Neuronal stem cell (in vitro differentiated cells): ENCODE measurements at regions not wholly inside any gene's neighbourhood (a gene's known extent, or its start where the extent isn't known, plus 50 kb on each side); places are given as distances from the start of the nearest gene placed in this dataset.

Experiments
- DNase-seq: peaks from one replicate; pipeline ENCODE4 v3.0.0-alpha.2; 2013; ENCODE audit warnings: low spot score
- H2AFZ ChIP-seq: one replicate; pipeline ENCODE4 v1.6.1; 2013; ENCODE audit warnings: mild to moderate bottlenecking, low read length, inconsistent platforms
- H2AK5ac ChIP-seq: 2 replicates; pipeline ENCODE4 v1.6.1; 2013; ENCODE audit warnings: low read depth, mild to moderate bottlenecking, inconsistent platforms, low read length, moderate library complexity, mixed read lengths
- H2BK120ac ChIP-seq: 2 replicates; pipeline ENCODE4 v1.6.1; 2013; ENCODE audit warnings: low read depth, mild to moderate bottlenecking, inconsistent platforms, low read length, moderate library complexity, mixed read lengths
- H2BK12ac ChIP-seq: one replicate; pipeline ENCODE4 v1.6.1; 2013; ENCODE audit warnings: low read length, inconsistent platforms
- H2BK15ac ChIP-seq: 2 replicates; pipeline ENCODE4 v1.6.1; 2013; ENCODE audit warnings: mild to moderate bottlenecking, low read length, inconsistent platforms, mixed read lengths
- H2BK5ac ChIP-seq: one replicate; pipeline ENCODE4 v1.6.1; 2013; ENCODE audit warnings: inconsistent platforms, mild to moderate bottlenecking, low read length, moderate library complexity
- H3K14ac ChIP-seq: one replicate; pipeline ENCODE4 v1.6.1; 2013; ENCODE audit warnings: low read length, inconsistent platforms
- H3K18ac ChIP-seq: 2 replicates; pipeline ENCODE4 v1.6.1; 2013; ENCODE audit warnings: low read length, inconsistent platforms
- H3K23ac ChIP-seq: 2 replicates; pipeline ENCODE4 v1.6.1; 2013; ENCODE audit warnings: low read depth, mild to moderate bottlenecking, mixed read lengths, low read length, inconsistent platforms; ENCODE audit not compliant: poor library complexity
- H3K27ac ChIP-seq: replicated peaks from 3 replicates; pipeline ENCODE4 v1.5.1; 2013; ENCODE audit warnings: low read length, inconsistent platforms
- H3K27me3 ChIP-seq, 3 experiments: 2 replicates each; pipeline ENCODE4 v1.6.1; 2013; ENCODE audit warnings: low read length in 3 of 3, mild to moderate bottlenecking in 2 of 3, inconsistent platforms in 1 of 3, low read depth in 1 of 3, mixed read lengths in 1 of 3, moderate library complexity in 1 of 3; ENCODE audit not compliant: control insufficient read depth in 3 of 3, insufficient read depth in 3 of 3
- H3K36me3 ChIP-seq, 2 donors: replicated peaks in 1 of 2; 2 replicates each; pipeline ENCODE4 v1.6.1; 2013; ENCODE audit warnings: low read length in 2 of 2; ENCODE audit not compliant: control insufficient read depth in 2 of 2, insufficient read depth in 2 of 2
- H3K4ac ChIP-seq: 2 replicates; pipeline ENCODE4 v1.6.1; 2013; ENCODE audit warnings: inconsistent platforms, mild to moderate bottlenecking, low read length, moderate library complexity
- H3K4me1 ChIP-seq, 2 donors: 1 replicate in 1 of 2; 2 replicates in 1 of 2; pipeline ENCODE4 v1.6.1; 2013; ENCODE audit warnings: low read length in 2 of 2, low read depth in 1 of 2; ENCODE audit not compliant: control insufficient read depth in 2 of 2, insufficient read depth in 1 of 2
- H3K4me2 ChIP-seq: one replicate; pipeline ENCODE4 v1.6.1; 2013; ENCODE audit warnings: mild to moderate bottlenecking, low read length, inconsistent platforms; ENCODE audit not compliant: insufficient read depth, poor library complexity, severe bottlenecking
- H3K4me3 ChIP-seq, 2 donors: 2 replicates each; pipeline ENCODE4 v1.5.1; 2013; ENCODE audit warnings: low read length in 2 of 2, mild to moderate bottlenecking in 2 of 2, inconsistent platforms in 1 of 2, moderate library complexity in 1 of 2
- H3K79me1 ChIP-seq: one replicate; pipeline ENCODE4 v1.6.1; 2013; ENCODE audit warnings: low read depth, mild to moderate bottlenecking, inconsistent platforms, low read length, moderate library complexity
- H3K9ac ChIP-seq: one replicate; pipeline ENCODE4 v1.6.1; 2013; ENCODE audit warnings: mild to moderate bottlenecking, low read depth, low read length, inconsistent platforms; ENCODE audit not compliant: poor library complexity
- H3K9me3 ChIP-seq, 2 donors: replicated peaks in 1 of 2; 2 replicates each; pipeline versions ENCODE3 to v1.6.1; 2013; ENCODE audit warnings: low read length in 2 of 2, mild to moderate bottlenecking in 2 of 2, inconsistent platforms in 1 of 2, low read depth in 1 of 2, mixed read lengths in 1 of 2, moderate library complexity in 1 of 2; ENCODE audit not compliant: control insufficient read depth in 2 of 2, insufficient read depth in 1 of 2
- H4K8ac ChIP-seq: one replicate; pipeline ENCODE4 v1.6.1; 2013; ENCODE audit warnings: low read depth, mild to moderate bottlenecking, inconsistent platforms, low read length, moderate library complexity
- H4K91ac ChIP-seq: one replicate; pipeline ENCODE4 v1.6.1; 2013; ENCODE audit warnings: low read length, low read depth, mild to moderate bottlenecking, inconsistent platforms; ENCODE audit not compliant: poor library complexity
- WGBS, 2 donors: extraction: QIAGEN DNeasy Blood & Tissue Kit; methylation state at CpG; one replicate each; pipeline ENCODE4 v1.1.7; 2013; ENCODE audit warnings: missing lambda C conversion rate in 2 of 2, mixed read lengths in 1 of 2; ENCODE audit not compliant: insufficient read length in 2 of 2, insufficient replicate concordance in 1 of 2; ENCODE audit errors: extremely low coverage in 2 of 2; 5-methylcytosine and 5-hydroxymethylcytosine counted together

- H2AK5ac ChIP-seq = no peak overlapping the region
- H2BK12ac ChIP-seq = no peak overlapping the region
- no peak overlapping the region for H2BK120ac ChIP-seq
- H2BK15ac ChIP-seq = no peak overlapping the region
- H4K8ac ChIP-seq = no peak overlapping the region
- H3K9ac ChIP-seq = no peak overlapping the region
- no peak overlapping the region for H3K18ac ChIP-seq
- no peak for DNase-seq
- peaks cover 0 to 30% (median 0%) of the 10 kb centered on the region in 3 experiments for H3K27me3 ChIP-seq
- no CpG with 5 or more reads among the region's 9 CpGs for WGBS, 2 donors
- no peak overlapping the region for H3K4me2 ChIP-seq
- H3K27ac ChIP-seq = no peak overlapping the region
- H3K4ac ChIP-seq = no peak overlapping the region
- no peaks in the 10 kb centered on the region for H3K36me3 ChIP-seq
- no peak overlapping the region for H4K91ac ChIP-seq
- no peak overlapping the region for H2AFZ ChIP-seq
- no peaks in the 10 kb centered on the region for H3K79me1 ChIP-seq
- peaks cover 1 to 9% of the 10 kb centered on the region in 2 donors for H3K4me1 ChIP-seq
- H3K9me3 ChIP-seq = no peaks in the 10 kb centered on the region
- H2BK5ac ChIP-seq = no peak overlapping the region
- H3K23ac ChIP-seq = no peak overlapping the region
- no peak overlapping the region for H3K4me3 ChIP-seq
- no peak overlapping the region for H3K14ac ChIP-seq
Observed at GRCh38 chr20:47872341-47872740, 87.1 kb upstream of the SULF2 start.

GRCh38 chr20:47870475-47870874, 85.2 kb upstream of the SULF2 start:
- H3K9me3 ChIP-seq = no peaks in the 10 kb centered on the region

GRCh38 chr20:47868744-47869143, 83.5 kb upstream of the SULF2 start:
- peaks cover 0 to 13% (median 0%) of the 10 kb centered on the region in 3 experiments for H3K27me3 ChIP-seq
- H3K18ac ChIP-seq = no peak overlapping the region
- no peak overlapping the region for H3K4me2 ChIP-seq
- H2BK120ac ChIP-seq = no peak overlapping the region
- H3K23ac ChIP-seq = no peak overlapping the region
- H3K27ac ChIP-seq = no peak overlapping the region
- H3K4ac ChIP-seq = no peak overlapping the region
- no peaks in the 10 kb centered on the region for H3K9me3 ChIP-seq
- no peak overlapping the region for H4K91ac ChIP-seq
- no peak overlapping the region for H2BK5ac ChIP-seq
- H2BK15ac ChIP-seq = no peak overlapping the region
- no peak overlapping the region for H3K9ac ChIP-seq
- no peaks in the 10 kb centered on the region for H3K4me1 ChIP-seq
- DNase-seq = no peak
- H2BK12ac ChIP-seq = no peak overlapping the region
- no peak overlapping the region for H2AK5ac ChIP-seq
- no peak overlapping the region for H3K4me3 ChIP-seq
- no peak overlapping the region for H4K8ac ChIP-seq
- WGBS, 2 donors = no CpG with 5 or more reads among the region's 14 CpGs
- no peaks in the 10 kb centered on the region for H3K79me1 ChIP-seq
- H3K36me3 ChIP-seq = no peaks in the 10 kb centered on the region
- H2AFZ ChIP-seq = no peak overlapping the region
- no peak overlapping the region for H3K14ac ChIP-seq

More at GRCh38 chr20:47870475-47870874, 85.2 kb upstream of the SULF2 start:
- H2BK5ac ChIP-seq = no peak overlapping the region
- H2BK120ac ChIP-seq = no peak overlapping the region
- peaks cover 0 to 15% (median 0%) of the 10 kb centered on the region in 3 experiments for H3K27me3 ChIP-seq
- no peak overlapping the region for H3K27ac ChIP-seq
- H3K4me3 ChIP-seq = no peak overlapping the region
- H2AFZ ChIP-seq = no peak overlapping the region
- no peak overlapping the region for H2BK15ac ChIP-seq
- H3K79me1 ChIP-seq = no peaks in the 10 kb centered on the region
- no peak for DNase-seq
- no peak overlapping the region for H4K8ac ChIP-seq
- no peaks in the 10 kb centered on the region for H3K36me3 ChIP-seq
- no peak overlapping the region for H2BK12ac ChIP-seq
- no CpG with 5 or more reads among the region's 2 CpGs for WGBS, 2 donors
- H3K14ac ChIP-seq = no peak overlapping the region
- no peak overlapping the region for H3K4me2 ChIP-seq
- H3K9ac ChIP-seq = no peak overlapping the region
- H4K91ac ChIP-seq = no peak overlapping the region
- no peak overlapping the region for H3K4ac ChIP-seq
- no peaks in the 10 kb centered on the region for H3K4me1 ChIP-seq
- H2AK5ac ChIP-seq = no peak overlapping the region
- no peak overlapping the region for H3K23ac ChIP-seq
- H3K18ac ChIP-seq = no peak overlapping the region

- H3K27ac ChIP-seq = no peak overlapping the region
Observed at GRCh38 chr20:47868236-47868635, 83.0 kb upstream of the SULF2 start.

More at GRCh38 chr20:47868236-47868635, 83.0 kb upstream of the SULF2 start:
- Histone ChIP-seq H2BK5ac (no peak overlapping the region), H3K18ac (no peak overlapping the region), H3K36me3 (no peaks in the 10 kb centered on the region), H2AK5ac (no peak overlapping the region), H3K27me3 (peaks cover 0 to 13% (median 0%) of the 10 kb centered on the region in 3 experiments), H3K14ac (no peak overlapping the region), H3K4me3 (no peak overlapping the region), H4K8ac (no peak overlapping the region), H2BK15ac (no peak overlapping the region), H3K4me1 (no peaks in the 10 kb centered on the region), H3K4me2 (no peak overlapping the region), H3K79me1 (no peaks in the 10 kb centered on the region), H2BK12ac (no peak overlapping the region), H3K9ac (no peak overlapping the region), H3K23ac (peak overlapping the region; percentile 20), H2AFZ (no peak overlapping the region), H3K9me3 (no peaks in the 10 kb centered on the region), H4K91ac (no peak overlapping the region), H3K4ac (no peak overlapping the region), H2BK120ac (no peak overlapping the region)
- DNase-seq = no peak
- WGBS, 2 donors = no CpG with 5 or more reads among the region's 11 CpGs
